Colon (tissue), 2 donors: ENCODE measurements at regions not wholly inside any gene's neighbourhood (a gene's known extent, or its start where the extent isn't known, plus 50 kb on each side); places are given as distances from the start of the nearest gene placed in this dataset.

Source experiments
- FAIRE-seq: peaks from 2 replicates; lab custom pipeline; 2012; peaks lifted over from hg19 to GRCh38; lab: Jason Lieb, UNC
- donor health status: control.
- donor health status: control.

GRCh38 chr15:60095711-60096110, 91.6 kb downstream of the FOXB1 start:
- no peak for FAIRE-seq

GRCh38 chr15:60096157-60096556, 92.0 kb downstream of the FOXB1 start:
- FAIRE-seq = no peak

- FAIRE-seq = no peak
Measured at GRCh38 chr15:60101416-60101815, 97.3 kb downstream of the FOXB1 start.

GRCh38 chr15:60102748-60103147, 98.6 kb downstream of the FOXB1 start:
- no peak for FAIRE-seq

- FAIRE-seq = no peak
Measured at GRCh38 chr15:60110909-60111308, 106.8 kb downstream of the FOXB1 start.

- FAIRE-seq = no peak
Measured at GRCh38 chr15:60115579-60116380, 111.7 kb downstream of the FOXB1 start.

GRCh38 chr15:60116456-60117089, 112.5 kb downstream of the FOXB1 start:
- no peak for FAIRE-seq

GRCh38 chr15:60118146-60118545, 114.0 kb downstream of the FOXB1 start:
- FAIRE-seq = no peak

GRCh38 chr15:60118626-60119025, 114.5 kb downstream of the FOXB1 start:
- no peak for FAIRE-seq

GRCh38 chr15:60119101-60119500, 115.0 kb downstream of the FOXB1 start:
- no peak for FAIRE-seq

- no peak for FAIRE-seq
Measured at GRCh38 chr15:60120100-60120499, 116.0 kb downstream of the FOXB1 start.

- no peak for FAIRE-seq
Measured at GRCh38 chr15:60121845-60122244, 117.7 kb downstream of the FOXB1 start.

GRCh38 chr15:60122691-60123090, 118.6 kb downstream of the FOXB1 start:
- no peak for FAIRE-seq

- no peak for FAIRE-seq
Measured at GRCh38 chr15:60124460-60125070, 120.5 kb downstream of the FOXB1 start.

- FAIRE-seq = no peak
Measured at GRCh38 chr15:60125334-60125733, 121.2 kb downstream of the FOXB1 start.

GRCh38 chr15:60126200-60126599, 122.1 kb downstream of the FOXB1 start:
- no peak for FAIRE-seq

- FAIRE-seq = no peak
Measured at GRCh38 chr15:60126661-60127060, 122.5 kb downstream of the FOXB1 start.

- FAIRE-seq = no peak
Measured at GRCh38 chr15:60128000-60128376, 123.9 kb downstream of the FOXB1 start.

- no peak for FAIRE-seq
Measured at GRCh38 chr15:60128710-60129109, 124.6 kb downstream of the FOXB1 start.

GRCh38 chr15:60130398-60130797, 126.3 kb downstream of the FOXB1 start:
- FAIRE-seq = no peak

- no peak for FAIRE-seq
Measured at GRCh38 chr15:60130821-60131220, 126.7 kb downstream of the FOXB1 start.

- FAIRE-seq = no peak
Measured at GRCh38 chr15:60134609-60135008, 130.5 kb downstream of the FOXB1 start.

GRCh38 chr15:60135961-60136360, 131.8 kb downstream of the FOXB1 start:
- no peak for FAIRE-seq
